ENCODE measurements at regions not wholly inside any gene's neighbourhood (a gene's known extent, or its start where the extent isn't known, plus 50 kb on each side); places are given as distances from the start of the nearest gene placed in this dataset.

- DNase-seq (ENCODE audit: low read depth): peak; percentile 46
Observed at GRCh38 chr2:206212673-206213513, 53.2 kb downstream of the EEF1B2 start.

GRCh38 chr2:206213514-206213845, 53.8 kb downstream of the EEF1B2 start:
- DNase-seq (ENCODE audit: low read depth): peak; percentile 7

- no peak for DNase-seq (ENCODE audit: low read depth)
Observed at GRCh38 chr2:206217166-206217565, 57.3 kb upstream of the ZDBF2 start.

- DNase-seq (ENCODE audit: low read depth): no peak
Observed at GRCh38 chr2:206217743-206218142, 56.7 kb upstream of the ZDBF2 start.

- no peak for DNase-seq (ENCODE audit: low read depth)
Observed at GRCh38 chr2:206218156-206218555, 56.3 kb upstream of the ZDBF2 start.

GRCh38 chr2:206218796-206219499, 55.5 kb upstream of the ZDBF2 start:
- DNase-seq (ENCODE audit: low read depth): no peak

GRCh38 chr2:206219957-206220356, 54.5 kb upstream of the ZDBF2 start:
- no peak for DNase-seq (ENCODE audit: low read depth)

GRCh38 chr2:206220997-206221396, 53.5 kb upstream of the ZDBF2 start:
- DNase-seq (ENCODE audit: low read depth): no peak

Measured in HS-27A (cell line).